ENCODE measurements at regions not wholly inside any gene's neighbourhood (a gene's known extent, or its start where the extent isn't known, plus 50 kb on each side); places are given as distances from the start of the nearest gene placed in this dataset.
"Not testable (repeated sequence)": the region's sequence is repeated elsewhere in the genome, so short reads cannot be mapped to it uniquely, and the experiment has no call there.

GRCh38 chrX:98141466-98141865, 1257.8 kb downstream of the RPA4 start:
- no peak overlapping the region for H3K4me3 ChIP-seq (ENCODE audit: low read depth, low read length)
- no peak for DNase-seq (ENCODE audit: low read depth)
- no peak for TF ChIP-seq CTCF (conservative IDR thresholded peaks at IDR 0.05; ENCODE audit: low read depth, low read length)

GRCh38 chrX:98191003-98191402, 1307.3 kb downstream of the RPA4 start:
- TF ChIP-seq CTCF (conservative IDR thresholded peaks at IDR 0.05; ENCODE audit: low read depth, low read length), result no peak
- H3K4me3 ChIP-seq (ENCODE audit: low read depth, low read length), result no peak overlapping the region
- DNase-seq (ENCODE audit: low read depth), result no peak

GRCh38 chrX:98194036-98194435, 1310.3 kb downstream of the RPA4 start:
- no peak overlapping the region for H3K4me3 ChIP-seq (ENCODE audit: low read depth, low read length)
- no peak for TF ChIP-seq CTCF (conservative IDR thresholded peaks at IDR 0.05; ENCODE audit: low read depth, low read length)
- no peak for DNase-seq (ENCODE audit: low read depth)

- DNase-seq (ENCODE audit: low read depth), result no peak
- no peak overlapping the region for H3K4me3 ChIP-seq (ENCODE audit: low read depth, low read length)
- TF ChIP-seq CTCF (conservative IDR thresholded peaks at IDR 0.05; ENCODE audit: low read depth, low read length), result no peak
Measured at GRCh38 chrX:98203800-98204199, 1320.1 kb downstream of the RPA4 start.

GRCh38 chrX:98207947-98208346, 1324.2 kb downstream of the RPA4 start:
- DNase-seq (ENCODE audit: low read depth), result no peak
- no peak overlapping the region for H3K4me3 ChIP-seq (ENCODE audit: low read depth, low read length)
- TF ChIP-seq CTCF (conservative IDR thresholded peaks at IDR 0.05; ENCODE audit: low read depth, low read length), result no peak

- no peak for DNase-seq (ENCODE audit: low read depth)
- TF ChIP-seq CTCF (conservative IDR thresholded peaks at IDR 0.05; ENCODE audit: low read depth, low read length), result no peak
- H3K4me3 ChIP-seq (ENCODE audit: low read depth, low read length), result no peak overlapping the region
Measured at GRCh38 chrX:98231003-98231402, 1347.3 kb downstream of the RPA4 start.

- H3K4me3 ChIP-seq (ENCODE audit: low read depth, low read length); DNase-seq (ENCODE audit: low read depth): not testable (repeated sequence)
Measured at GRCh38 chrX:98240061-98240460, 1356.4 kb downstream of the RPA4 start.

- TF ChIP-seq CTCF (conservative IDR thresholded peaks at IDR 0.05; ENCODE audit: low read depth, low read length), result no peak
- no peak for DNase-seq (ENCODE audit: low read depth)
- no peak overlapping the region for H3K4me3 ChIP-seq (ENCODE audit: low read depth, low read length)
Measured at GRCh38 chrX:98263135-98263534, 1379.4 kb downstream of the RPA4 start.

All from epithelial cell of proximal tubule (primary cell).